OCI-LY7 (cell line): ENCODE measurements at regions not wholly inside any gene's neighbourhood (a gene's known extent, or its start where the extent isn't known, plus 50 kb on each side); places are given as distances from the start of the nearest gene placed in this dataset.
"Not testable (repeated sequence)": the region's sequence is repeated elsewhere in the genome, so short reads cannot be mapped to it uniquely, and the experiment has no call there.

Experiments used
- CTCF ChIP-seq: fragments of 200-600 bp; sonication (generic); conservative IDR thresholded peaks from 2 replicates; pipeline ENCODE4 v1.5.1; 2014; ENCODE audit warnings: mild to moderate bottlenecking, antibody characterized with exemption, low read length, moderate library complexity, mixed read lengths
- EZH2phosphoT487 ChIP-seq: fragments of 200-600 bp; sonication (generic); IDR thresholded peaks from 2 replicates; pipeline ENCODE4 v1.6.1; 2018; ENCODE audit warnings: low read depth, borderline replicate concordance, mild to moderate bottlenecking, mixed run types, antibody characterized with exemption, low read length, moderate library complexity, mixed read lengths

- TF ChIP-seq CTCF, EZH2phosphoT487: not testable (repeated sequence)
Observed at GRCh38 chr6:58171025-58171424, 853.6 kb downstream of the PRIM2 start.
